Activated CD8-positive, alpha-beta T cell treated with anti-CD3 and anti-CD28 coated beads for 36 hours (primary cell): ENCODE measurements at regions not wholly inside any gene's neighbourhood (a gene's known extent, or its start where the extent isn't known, plus 50 kb on each side); places are given as distances from the start of the nearest gene placed in this dataset.

Source experiments
- ATAC-seq: fragments of 200-7000 bp; cut with Tn5 transposase; one replicate; pipeline ENCODE4 v1.10.0; 2021; ENCODE audit warnings: mild to moderate bottlenecking, moderate library complexity
- CTCF ChIA-PET: fragments of 350-600 bp; sonication (Branson Sonifier 250); formaldehyde crosslinking; loops from one replicate; lab custom pipeline; 2021; ENCODE audit warnings: antibody characterized with exemption; lab: Charles Lee
- POLR2A ChIA-PET: fragments of 350-600 bp; sonication (Branson Sonifier 250); formaldehyde crosslinking; loops from one replicate; lab custom pipeline; 2021; ENCODE audit warnings: antibody characterized with exemption; lab: Charles Lee
- DNase-seq: peaks from one replicate; pipeline ENCODE4 v3.0.0-alpha.2; 2020
- H3K27ac Mint-ChIP-seq: one replicate; pipeline ENCODE4 v1.8.0; 2021; ENCODE audit warnings: mild to moderate bottlenecking, mixed read lengths
- H3K27me3 Mint-ChIP-seq: one replicate; pipeline ENCODE4 v1.8.0; 2021; ENCODE audit warnings: mixed read lengths
- H3K36me3 Mint-ChIP-seq: one replicate; pipeline ENCODE4 v1.8.0; 2021; ENCODE audit warnings: low read depth, mixed read lengths
- H3K4me1 Mint-ChIP-seq: one replicate; pipeline ENCODE4 v1.8.0; 2021; ENCODE audit warnings: low read depth, mixed read lengths
- H3K4me3 Mint-ChIP-seq: one replicate; pipeline ENCODE4 v1.8.0; 2021; ENCODE audit warnings: mild to moderate bottlenecking, moderate library complexity, mixed read lengths
- H3K9me3 Mint-ChIP-seq: one replicate; pipeline ENCODE4 v1.8.0; 2021; ENCODE audit warnings: mixed read lengths
- CTCF ChIP-seq: fragments of 200-600 bp; IDR thresholded peaks from one replicate; pipeline ENCODE4 v1.8.0; 2022; ENCODE audit warnings: antibody characterized with exemption, mild to moderate bottlenecking
- intact Hi-C: fragments of 100-400 bp; cut with micrococcal nuclease; formaldehyde crosslinking; loops from one replicate; pipeline ENCODE4 v1.10.0; 2022

- peaks cover 23% of the 10 kb centered on the region for H3K36me3 Mint-ChIP-seq
- H3K9me3 Mint-ChIP-seq, result peaks cover 6% of the 10 kb centered on the region
- TF ChIP-seq CTCF, result no peak
- H3K27ac Mint-ChIP-seq, result no peak overlapping the region
- ChIA-PET POLR2A (interaction anchor here (0.7 kb wide), 1 partner anchor 69 kb away, joined by 3 read pairs; no protein-coding TSS in a partner anchor), CTCF (no interaction called here)
- no peak for ATAC-seq
- no peak overlapping the region for H3K4me3 Mint-ChIP-seq
- DNase-seq, result no peak
- peaks cover 87% of the 10 kb centered on the region for H3K4me1 Mint-ChIP-seq
- no peaks in the 10 kb centered on the region for H3K27me3 Mint-ChIP-seq
- intact Hi-C loops, result loop anchor here (5.0 to 10.0 kb wide), 2 partner anchors 146 to 228 kb away; no protein-coding TSS in a partner anchor
Observed at GRCh38 chr14:71328954-71329353, 421.7 kb downstream of the PCNX1 start.

- Mint-ChIP-seq H3K27ac (peak overlapping the region; percentile 58), H3K9me3 (peaks cover 7% of the 10 kb centered on the region), H3K36me3 (peaks cover 32% of the 10 kb centered on the region), H3K27me3 (no peaks in the 10 kb centered on the region), H3K4me3 (no peak overlapping the region), H3K4me1 (peaks cover 68% of the 10 kb centered on the region)
- CTCF ChIA-PET, result no interaction called here
- no peak for DNase-seq
- POLR2A ChIA-PET, result interaction anchor here (0.5 to 2.4 kb wide), 4 partner anchors 8 to 83 kb away, joined by 3 to 14 read pairs (median 3); partner anchors contain the start of gene SIPA1L1
- ATAC-seq, result peak; percentile 34
- no peak for TF ChIP-seq CTCF
- intact Hi-C loops, result no loop called here
Observed at GRCh38 chr14:71331403-71331802, 424.1 kb downstream of the PCNX1 start.

GRCh38 chr14:71332476-71332875 lies 425.2 kb downstream of the PCNX1 start:
- Mint-ChIP-seq H3K9me3 (peaks cover 9% of the 10 kb centered on the region), H3K36me3 (peaks cover 40% of the 10 kb centered on the region), H3K27me3 (no peaks in the 10 kb centered on the region), H3K27ac (no peak overlapping the region), H3K4me1 (peaks cover 62% of the 10 kb centered on the region), H3K4me3 (no peak overlapping the region)
- POLR2A ChIA-PET, result no interaction called here
- intact Hi-C loops, result no loop called here
- no peak for ATAC-seq
- CTCF ChIA-PET, result no interaction called here
- no peak for TF ChIP-seq CTCF
- DNase-seq, result no peak

GRCh38 chr14:71333705-71334104 lies 426.4 kb downstream of the PCNX1 start:
- Mint-ChIP-seq H3K27me3 (no peaks in the 10 kb centered on the region), H3K4me1 (peaks cover 52% of the 10 kb centered on the region), H3K4me3 (no peak overlapping the region), H3K9me3 (peaks cover 11% of the 10 kb centered on the region), H3K27ac (no peak overlapping the region), H3K36me3 (peaks cover 47% of the 10 kb centered on the region)
- ChIA-PET POLR2A (interaction anchor here (0.6 to 1.0 kb wide), 3 partner anchors 9 to 78 kb away, joined by 3 to 7 read pairs (median 4); partner anchors contain the start of gene SIPA1L1), CTCF (interaction anchor here (0.9 to 1.3 kb wide), 2 partner anchors 9 to 10 kb away, joined by 3 read pairs; no protein-coding TSS in a partner anchor)
- ATAC-seq, result peak; percentile 80
- intact Hi-C loops, result no loop called here
- peak; percentile 13 for DNase-seq
- no peak for TF ChIP-seq CTCF

GRCh38 chr14:71336489-71337192 lies 429.4 kb downstream of the PCNX1 start:
- no peak for TF ChIP-seq CTCF
- H3K27me3 Mint-ChIP-seq, result no peaks in the 10 kb centered on the region
- ChIA-PET CTCF (no interaction called here), POLR2A (no interaction called here)
- H3K4me3 Mint-ChIP-seq, result no peak overlapping the region
- H3K4me1 Mint-ChIP-seq, result peaks cover 42% of the 10 kb centered on the region
- intact Hi-C loops, result no loop called here
- no peak for DNase-seq
- H3K36me3 Mint-ChIP-seq, result peaks cover 33% of the 10 kb centered on the region
- no peak overlapping the region for H3K27ac Mint-ChIP-seq
- no peak for ATAC-seq
- H3K9me3 Mint-ChIP-seq, result peaks cover 11% of the 10 kb centered on the region
